AG08396 (cell line): ENCODE measurements at regions not wholly inside any gene's neighbourhood (a gene's known extent, or its start where the extent isn't known, plus 50 kb on each side); places are given as distances from the start of the nearest gene placed in this dataset.

ENCODE experiments used
- DNase-seq: peaks from one replicate; pipeline ENCODE4 v3.0.0; 2012; ENCODE audit warnings: low spot score, mixed read lengths

DNA sequence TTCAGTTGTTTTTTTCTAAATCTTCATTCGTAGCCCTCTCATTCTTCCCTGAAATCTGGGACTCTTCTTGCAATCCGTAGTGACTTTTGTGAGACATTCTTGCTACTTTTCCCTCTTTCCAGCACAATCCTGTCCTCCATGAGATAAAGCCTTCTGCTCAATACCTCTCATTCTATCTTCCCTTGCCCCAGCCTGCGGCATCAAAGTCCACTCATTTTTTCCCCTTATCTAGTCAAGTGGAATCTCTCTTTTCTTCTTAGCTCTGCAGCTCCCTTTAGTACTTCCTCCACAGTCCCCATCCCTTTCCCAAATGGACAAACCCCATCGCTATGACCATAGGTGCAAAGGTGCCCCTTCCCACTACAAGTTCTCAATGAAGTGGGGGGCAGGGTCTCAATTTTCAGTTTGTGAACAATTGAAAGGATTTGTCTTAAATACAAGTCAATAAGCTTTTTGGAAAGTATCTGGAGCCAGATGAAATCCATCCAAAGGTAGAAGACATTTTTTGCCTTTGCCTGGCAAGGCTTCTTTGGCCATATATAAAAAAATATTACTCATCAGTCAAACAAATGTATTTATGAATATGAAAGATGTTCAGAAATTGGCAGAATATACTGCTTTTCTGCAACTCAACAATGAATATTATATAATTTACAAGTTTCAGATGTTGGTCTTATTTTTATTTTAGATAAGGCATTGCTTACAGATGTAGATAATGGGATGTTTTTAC lies 179.4 kb downstream of the SNAPC1 start:
- no peak for DNase-seq

GRCh38 chr14:61948376-61948775 lies 186.2 kb downstream of the SNAPC1 start:
- no peak for DNase-seq

- no peak for DNase-seq
Measured at GRCh38 chr14:61950340-61950739, 188.1 kb downstream of the SNAPC1 start.

- DNase-seq: no peak
Measured at GRCh38 chr14:61953602-61954001, 191.4 kb downstream of the SNAPC1 start.

GRCh38 chr14:61954306-61954705 lies 192.1 kb downstream of the SNAPC1 start:
- DNase-seq: no peak

DNA sequence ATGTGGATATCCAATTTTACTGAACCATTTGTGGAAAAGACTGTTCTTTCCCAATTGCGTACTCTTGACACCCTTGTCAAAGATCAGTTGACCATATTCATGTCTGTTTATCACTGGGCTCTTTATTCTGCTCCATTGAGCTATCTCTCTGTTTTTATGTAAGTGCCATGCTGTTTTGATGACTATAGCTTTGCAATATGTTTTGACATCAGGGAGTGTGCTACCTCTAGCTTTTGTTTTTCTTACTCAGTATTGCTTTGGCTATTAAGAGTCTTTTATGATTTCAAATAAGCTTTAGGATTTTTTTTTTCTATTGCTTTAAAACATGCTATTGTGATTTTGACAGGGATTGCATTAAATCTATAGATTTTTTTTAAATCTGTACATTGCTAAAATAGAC lies 194.3 kb downstream of the SNAPC1 start:
- DNase-seq: no peak

- no peak for DNase-seq
Measured at GRCh38 chr14:61959348-61959747, 197.1 kb downstream of the SNAPC1 start.

DNA sequence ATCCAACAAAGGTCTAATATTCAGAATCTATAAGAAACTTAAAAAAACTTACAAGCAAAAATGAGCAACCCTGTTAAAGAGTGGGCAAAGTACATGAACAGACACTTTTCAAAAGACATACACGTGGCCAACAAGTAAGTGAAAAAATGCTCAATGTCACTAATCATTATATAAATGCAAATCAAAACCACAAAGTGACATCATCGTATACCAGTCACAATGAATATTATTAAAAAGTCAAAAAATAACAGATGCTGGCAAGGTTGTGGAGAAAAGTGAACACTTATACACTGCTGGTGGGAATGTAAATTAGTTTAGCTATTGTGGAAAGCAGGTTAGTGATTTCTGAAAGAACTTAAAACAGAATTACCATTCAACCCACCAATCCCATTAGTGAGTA lies 199.1 kb downstream of the SNAPC1 start:
- no peak for DNase-seq

DNA sequence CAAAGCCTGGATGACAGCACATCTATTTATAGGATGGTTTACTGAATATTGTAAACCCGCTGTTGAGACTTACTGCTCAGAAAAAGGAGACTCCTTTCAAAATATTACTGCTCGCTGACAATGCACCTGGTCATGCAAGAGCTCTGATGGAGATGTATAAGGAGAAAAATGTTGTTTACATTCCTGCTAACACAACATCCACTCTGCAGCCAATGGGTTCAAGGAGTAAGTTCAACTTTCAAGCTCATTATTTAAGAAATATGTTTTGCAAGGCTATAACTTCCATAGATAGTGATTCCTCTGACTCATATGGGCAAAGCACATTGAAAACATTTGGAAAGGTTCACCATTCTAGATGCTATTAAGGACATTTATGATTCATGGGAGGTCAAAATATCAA lies 201.7 kb downstream of the SNAPC1 start:
- no peak for DNase-seq

- peak; percentile 26 for DNase-seq
Measured at GRCh38 chr14:61965030-61965745, 203.0 kb downstream of the SNAPC1 start.

DNA sequence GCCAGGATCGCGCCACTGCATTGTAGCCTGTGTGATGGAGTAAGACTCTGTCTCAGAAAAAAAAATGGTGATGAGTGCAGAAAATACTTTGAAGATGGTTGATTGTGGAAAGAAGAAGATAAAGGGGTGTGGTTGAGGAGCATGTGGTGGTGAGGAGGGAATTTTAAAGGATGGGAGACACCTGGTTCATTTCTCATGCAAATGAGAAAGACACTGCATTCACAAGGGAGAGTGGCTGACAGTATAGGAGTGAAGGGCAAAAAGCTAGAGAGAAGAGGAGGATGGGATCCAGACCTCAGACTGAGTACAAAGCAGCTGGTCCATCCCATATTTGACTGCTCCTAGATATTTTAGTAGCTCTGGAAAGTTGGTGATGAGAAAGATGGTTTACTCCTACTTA lies 206.0 kb downstream of the SNAPC1 start:
- no peak for DNase-seq

- no peak for DNase-seq
Measured at GRCh38 chr14:61972711-61973110, 210.5 kb downstream of the SNAPC1 start.

- peak; percentile 24 for DNase-seq
Measured at GRCh38 chr14:61973981-61974380, 211.8 kb downstream of the SNAPC1 start.

GRCh38 chr14:61977217-61977616 lies 215.0 kb downstream of the SNAPC1 start:
- no peak for DNase-seq

GRCh38 chr14:61988240-61988639 lies 226.0 kb downstream of the SNAPC1 start:
- no peak for DNase-seq

DNA sequence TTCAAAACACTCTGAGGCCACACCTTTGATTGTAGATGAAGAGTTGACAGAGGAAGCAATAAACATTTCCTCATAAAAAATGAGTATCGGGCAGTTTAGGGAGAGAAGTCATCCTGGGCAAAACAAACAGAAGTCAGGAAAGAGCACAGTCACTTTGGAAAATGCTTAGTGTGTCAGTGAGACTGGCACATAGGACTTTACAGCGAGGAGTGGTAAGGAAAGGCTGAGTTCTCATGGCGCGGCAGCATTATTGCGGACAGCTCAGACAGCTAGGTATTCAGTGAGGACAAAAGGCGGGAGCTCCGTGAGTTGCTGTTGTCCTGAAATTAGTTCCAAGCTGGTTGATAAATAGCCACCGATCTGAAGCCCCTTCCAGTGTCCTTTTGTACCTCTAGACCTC lies 229.9 kb downstream of the SNAPC1 start:
- DNase-seq: no peak

DNA sequence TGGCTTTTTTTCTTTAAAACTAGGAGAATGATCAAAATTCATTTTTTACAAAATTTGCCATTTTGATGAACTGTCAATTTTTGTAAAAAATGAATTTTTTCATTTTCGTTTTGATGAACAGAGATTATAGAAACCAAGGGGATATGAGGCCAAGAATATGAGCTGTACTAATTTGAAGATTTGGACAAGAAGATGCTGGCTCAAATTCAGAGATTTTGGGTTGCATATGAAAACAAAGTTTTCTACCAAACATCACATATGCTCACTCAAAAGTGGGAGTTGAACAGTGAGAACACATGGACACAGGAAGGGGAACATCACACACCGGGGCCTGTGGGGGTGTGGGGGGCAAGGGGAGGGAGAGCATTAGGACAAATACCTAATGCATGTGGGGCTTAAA lies 230.7 kb downstream of the SNAPC1 start:
- no peak for DNase-seq

DNA sequence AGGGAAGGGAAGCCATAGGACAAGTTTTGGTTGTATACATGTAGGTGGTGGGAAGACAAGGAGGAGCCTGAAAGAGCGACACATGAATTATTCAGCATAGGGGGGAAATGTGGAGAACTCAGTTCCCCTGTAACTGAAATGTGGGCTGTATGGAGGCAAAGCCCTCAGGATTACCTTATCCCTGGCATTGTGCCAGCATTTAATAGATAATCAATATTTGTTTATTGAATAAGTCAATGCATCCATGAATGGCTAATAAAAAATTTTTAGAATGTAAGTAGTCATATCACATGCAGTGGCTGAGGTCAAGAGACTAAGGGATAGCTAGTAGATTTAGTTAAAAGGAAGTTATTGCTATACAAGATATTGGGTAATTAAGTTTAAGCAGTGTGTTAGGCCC lies 232.4 kb downstream of the SNAPC1 start:
- no peak for DNase-seq

- DNase-seq: no peak
Measured at GRCh38 chr14:61996753-61997152, 234.5 kb downstream of the SNAPC1 start.

DNA sequence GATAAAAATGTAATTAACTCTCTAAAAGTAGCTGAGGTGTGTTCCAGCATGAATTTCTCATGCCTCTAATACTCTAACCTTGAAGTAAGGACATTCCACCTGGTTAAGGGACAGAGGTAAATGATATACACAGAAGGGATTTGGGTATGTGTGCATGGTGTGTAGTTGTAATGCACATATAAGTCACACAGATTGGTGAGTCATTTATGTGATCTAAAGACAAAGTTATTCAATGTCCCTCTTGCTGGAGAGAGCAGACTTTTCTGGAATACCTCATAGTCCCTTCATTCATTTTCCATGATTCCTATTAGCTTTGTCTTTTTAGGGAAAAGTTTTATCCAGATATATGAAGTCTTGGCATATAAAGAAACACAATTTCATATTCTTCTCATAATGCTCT lies 234.9 kb downstream of the SNAPC1 start:
- DNase-seq: no peak

DNA sequence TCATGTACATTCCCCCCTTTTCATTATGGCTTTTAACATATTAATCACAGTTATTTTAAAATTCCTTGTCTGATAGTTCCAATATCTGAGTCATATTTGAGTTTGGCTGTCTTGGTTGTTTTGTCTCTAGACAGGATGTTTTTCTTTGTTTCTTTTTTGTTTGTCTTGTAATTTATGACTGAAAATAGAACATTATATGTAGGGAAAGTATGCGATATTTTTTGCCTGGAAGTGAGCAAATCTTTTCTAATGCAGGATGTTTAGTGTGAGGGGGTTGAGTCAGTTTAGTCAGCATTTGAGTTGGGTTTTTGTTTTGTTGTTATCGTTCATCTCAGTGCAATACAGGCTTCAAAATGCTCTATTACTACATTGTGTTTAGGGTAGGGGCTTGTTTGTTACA lies 239.7 kb downstream of the SNAPC1 start:
- DNase-seq: no peak

- no peak for DNase-seq
Measured at GRCh38 chr14:62002642-62003041, 240.4 kb downstream of the SNAPC1 start.

DNA sequence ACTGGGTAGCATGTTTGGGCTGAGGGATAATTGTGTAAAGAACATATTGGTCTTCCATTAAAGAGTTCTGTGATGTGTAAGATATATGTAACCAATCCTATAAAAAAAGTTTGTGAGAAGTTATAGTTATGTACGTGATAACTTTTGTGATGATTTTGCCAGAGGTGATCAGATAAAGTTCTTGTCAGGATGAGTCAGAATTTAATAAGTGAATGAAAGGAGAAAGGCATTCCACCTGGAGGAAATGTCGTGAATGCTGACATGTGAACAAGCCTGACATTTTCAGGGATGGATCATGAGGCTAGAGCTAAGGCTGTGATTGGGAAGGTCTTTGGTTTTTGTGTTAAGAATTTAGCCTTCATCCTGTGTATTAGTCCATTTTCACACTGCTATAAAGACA lies 241.5 kb downstream of the SNAPC1 start:
- no peak for DNase-seq
